WTC11 (cell line): ENCODE measurements at regions not wholly inside any gene's neighbourhood (a gene's known extent, or its start where the extent isn't known, plus 50 kb on each side); places are given as distances from the start of the nearest gene placed in this dataset.

Experiments used
- ATAC-seq: fragments of 200-7000 bp; cut with Tn5 transposase; 2 replicates; pipeline ENCODE4 v1.10.0; 2021; ENCODE audit warnings: mild to moderate bottlenecking, moderate library complexity
- CTCF ChIA-PET: fragments of 300-600 bp; sonication (Branson Sonifier 250); formaldehyde crosslinking; loops from one replicate; lab custom pipeline; 2021; ENCODE audit warnings: antibody characterized with exemption; lab: Charles Lee
- POLR2A ChIA-PET: fragments of 350-600 bp; sonication (Branson Sonifier 250); formaldehyde crosslinking; loops from one replicate; lab custom pipeline; 2021; ENCODE audit warnings: antibody characterized with exemption; lab: Charles Lee
- DNase-seq: peaks from one replicate; pipeline ENCODE4 v3.0.0; 2021; ENCODE audit warnings: low spot score
- H3K27ac Mint-ChIP-seq: 2 replicates; pipeline ENCODE4 v1.8.0; 2021; ENCODE audit warnings: mixed read lengths
- H3K27me3 Mint-ChIP-seq: 2 replicates; pipeline ENCODE4 v1.8.0; 2021; ENCODE audit warnings: low read depth, mild to moderate bottlenecking, moderate library complexity, mixed read lengths
- H3K36me3 Mint-ChIP-seq: 2 replicates; pipeline ENCODE4 v1.8.0; 2021; ENCODE audit warnings: mixed read lengths
- H3K4me1 Mint-ChIP-seq: 2 replicates; pipeline ENCODE4 v1.8.0; 2022; ENCODE audit warnings: mixed read lengths
- H3K4me3 Mint-ChIP-seq: 2 replicates; pipeline ENCODE4 v1.8.0; 2021; ENCODE audit warnings: mild to moderate bottlenecking, moderate library complexity, mixed read lengths
- H3K9me3 Mint-ChIP-seq: 2 replicates; pipeline ENCODE4 v1.8.0; 2021; ENCODE audit warnings: mixed read lengths
- ATF6 ChIP-seq: sonication (generic); formaldehyde crosslinking; IDR thresholded peaks from 2 replicates; pipeline ENCODE4 v1.8.1; 2023; ENCODE audit warnings: mild to moderate bottlenecking, missing genetic modification reagents
- KAT7 ChIP-seq: sonication (generic); formaldehyde crosslinking; IDR thresholded peaks from 2 replicates; pipeline ENCODE4 v1.8.1; 2023; ENCODE audit warnings: missing genetic modification reagents, mild to moderate bottlenecking, borderline replicate concordance
- MXD4 ChIP-seq: fragments of 250-450 bp; sonication (Bioruptor Pico); IDR thresholded peaks from 2 replicates; pipeline ENCODE4 v1.8.0; 2021; ENCODE audit warnings: mild to moderate bottlenecking, moderate library complexity, borderline replicate concordance
- NFYB ChIP-seq: sonication (generic); formaldehyde crosslinking; conservative IDR thresholded peaks from 2 replicates; pipeline ENCODE4 v1.8.0; 2022; ENCODE audit warnings: low read depth, missing genetic modification reagents
- PRRX2 ChIP-seq: fragments of 250-450 bp; sonication (Bioruptor Pico); IDR thresholded peaks from 2 replicates; pipeline ENCODE4 v1.8.0; 2021; ENCODE audit warnings: mild to moderate bottlenecking
- RELA ChIP-seq: sonication (generic); formaldehyde crosslinking; IDR thresholded peaks from 2 replicates; pipeline ENCODE4 v1.8.1; 2022; ENCODE audit warnings: missing genetic modification reagents, mild to moderate bottlenecking, borderline replicate concordance
- SMAD3 ChIP-seq: sonication (generic); formaldehyde crosslinking; IDR thresholded peaks from 2 replicates; pipeline ENCODE4 v1.8.0; 2022; ENCODE audit warnings: missing genetic modification reagents, mild to moderate bottlenecking, borderline replicate concordance
- ZBTB21 ChIP-seq: sonication (generic); formaldehyde crosslinking; IDR thresholded peaks from 2 replicates; pipeline ENCODE4 v1.8.1; 2023; ENCODE audit warnings: mild to moderate bottlenecking, missing genetic modification reagents, borderline replicate concordance
- ZNF232 ChIP-seq: sonication (generic); formaldehyde crosslinking; IDR thresholded peaks from 2 replicates; pipeline ENCODE4 v1.8.0; 2022; ENCODE audit warnings: mild to moderate bottlenecking, missing genetic modification reagents
- ZNF423 ChIP-seq: fragments of 250-450 bp; sonication (Bioruptor Pico); IDR thresholded peaks from 2 replicates; pipeline ENCODE4 v2.1.2; 2022; ENCODE audit warnings: mild to moderate bottlenecking, moderate library complexity
- TF ChIP-seq, protein P1 (sequence below): sonication (generic); formaldehyde crosslinking; IDR thresholded peaks from 2 replicates; pipeline ENCODE4 v1.8.1; 2022; ENCODE audit warnings: low read depth, mild to moderate bottlenecking, moderate library complexity, missing genetic modification reagents, borderline replicate concordance
- TF ChIP-seq, protein P2 (sequence below): sonication (generic); formaldehyde crosslinking; conservative IDR thresholded peaks from 2 replicates; pipeline ENCODE4 v1.8.1; 2022; ENCODE audit warnings: mild to moderate bottlenecking, missing genetic modification reagents
- TF ChIP-seq, protein P3 (sequence below): sonication (generic); formaldehyde crosslinking; IDR thresholded peaks from 2 replicates; pipeline ENCODE4 v1.8.0; 2023; ENCODE audit warnings: missing genetic modification reagents, mild to moderate bottlenecking, borderline replicate concordance
- TF ChIP-seq, protein P4 (sequence below): sonication (generic); formaldehyde crosslinking; IDR thresholded peaks from 2 replicates; pipeline ENCODE4 v1.8.0; 2022; ENCODE audit warnings: mild to moderate bottlenecking, missing genetic modification reagents
- TF ChIP-seq, protein P5 (sequence below): sonication (generic); formaldehyde crosslinking; IDR thresholded peaks from 2 replicates; pipeline ENCODE4 v1.8.0; 2023; ENCODE audit warnings: missing genetic modification reagents
- TF ChIP-seq, protein P6 (sequence below): fragments of 250-450 bp; sonication (Bioruptor Pico); IDR thresholded peaks from 2 replicates; pipeline ENCODE4 v1.9.0; 2021; ENCODE audit warnings: mild to moderate bottlenecking
- TF ChIP-seq, protein P7 (sequence below): fragments of 250-450 bp; sonication (Bioruptor Pico); IDR thresholded peaks from 2 replicates; pipeline ENCODE4 v1.9.0; 2021; ENCODE audit warnings: moderate library complexity, mild to moderate bottlenecking, inconsistent platforms, borderline replicate concordance
- TF ChIP-seq, protein P8 (sequence below): fragments of 200-600 bp; IDR thresholded peaks from 2 replicates; pipeline ENCODE4 v1.8.0; 2022; ENCODE audit warnings: antibody characterized with exemption

DNA sequence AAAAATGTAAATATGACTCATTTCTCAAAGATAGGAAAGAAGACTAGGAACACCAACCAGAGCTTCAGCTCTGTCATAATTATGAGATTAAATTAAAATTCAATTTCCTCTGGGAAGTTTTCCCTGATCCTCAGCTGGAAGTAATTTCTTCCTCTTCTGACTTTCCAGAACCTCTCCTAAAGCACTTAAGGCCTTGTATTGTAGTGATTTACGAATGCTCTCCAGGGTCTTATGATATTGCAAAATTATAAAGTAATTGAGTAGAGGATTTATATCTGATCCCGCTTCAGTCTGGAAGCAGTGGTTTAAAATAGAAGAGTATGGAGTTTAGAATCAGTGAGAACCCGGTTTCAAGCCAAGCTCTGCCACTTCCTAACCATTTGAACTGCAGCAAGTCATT, 279.8 kb downstream of the ZPLD1 start:
- H3K27ac Mint-ChIP-seq: no peak overlapping the region

DNA sequence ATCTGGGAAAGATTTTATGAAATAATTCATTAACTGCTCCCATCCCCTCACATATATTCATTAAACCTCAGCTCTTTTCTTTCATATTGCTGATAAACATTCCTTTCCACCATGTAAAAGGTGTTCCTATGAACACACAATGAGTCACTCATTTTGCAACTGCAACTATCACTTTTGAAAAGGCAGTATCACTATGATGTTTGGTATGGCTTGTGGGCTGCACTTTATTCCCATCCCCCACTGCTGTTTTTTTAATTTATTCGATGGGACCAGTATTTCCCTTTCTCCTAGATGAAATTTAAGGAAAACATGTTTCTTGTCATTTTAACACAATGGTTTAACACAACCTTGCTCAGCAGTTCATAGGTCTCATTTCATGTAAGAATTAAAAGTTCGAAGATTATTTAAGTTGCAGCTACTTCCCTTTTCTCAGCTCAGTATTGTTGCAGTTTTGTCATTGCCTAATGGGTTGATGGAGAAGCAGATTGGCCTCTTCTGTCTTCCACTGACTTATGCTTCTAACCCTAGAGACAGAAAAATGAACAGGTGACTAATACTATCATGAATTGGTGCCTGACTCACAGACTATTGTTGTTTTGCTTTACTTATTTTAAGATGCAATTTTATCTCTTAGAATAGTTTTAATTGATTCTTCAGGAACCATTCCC, 280.3 kb downstream of the ZPLD1 start:
- Mint-ChIP-seq H3K4me3 (no peak overlapping the region), H3K4me1 (no peaks in the 10 kb centered on the region), H3K9me3 (no peaks in the 10 kb centered on the region), H3K27me3 (no peaks in the 10 kb centered on the region), H3K27ac (no peak overlapping the region), H3K36me3 (no peaks in the 10 kb centered on the region)
- DNase-seq (no peak), ATAC-seq (no peak)
- CTCF ChIA-PET: no interaction called here
- POLR2A ChIA-PET: no interaction called here
- TF ChIP-seq SMAD3: no peak
- no peak for TF ChIP-seq ATF6 (CRISPR knock-in tag)
- TF ChIP-seq, protein P1, sequence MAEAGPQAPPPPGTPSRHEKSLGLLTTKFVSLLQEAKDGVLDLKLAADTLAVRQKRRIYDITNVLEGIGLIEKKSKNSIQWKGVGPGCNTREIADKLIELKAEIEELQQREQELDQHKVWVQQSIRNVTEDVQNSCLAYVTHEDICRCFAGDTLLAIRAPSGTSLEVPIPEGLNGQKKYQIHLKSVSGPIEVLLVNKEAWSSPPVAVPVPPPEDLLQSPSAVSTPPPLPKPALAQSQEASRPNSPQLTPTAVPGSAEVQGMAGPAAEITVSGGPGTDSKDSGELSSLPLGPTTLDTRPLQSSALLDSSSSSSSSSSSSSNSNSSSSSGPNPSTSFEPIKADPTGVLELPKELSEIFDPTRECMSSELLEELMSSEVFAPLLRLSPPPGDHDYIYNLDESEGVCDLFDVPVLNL: no peak
- TF ChIP-seq, protein P2, sequence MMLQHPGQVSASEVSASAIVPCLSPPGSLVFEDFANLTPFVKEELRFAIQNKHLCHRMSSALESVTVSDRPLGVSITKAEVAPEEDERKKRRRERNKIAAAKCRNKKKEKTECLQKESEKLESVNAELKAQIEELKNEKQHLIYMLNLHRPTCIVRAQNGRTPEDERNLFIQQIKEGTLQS (CRISPR knock-in tag): no peak
- TF ChIP-seq, protein P3, sequence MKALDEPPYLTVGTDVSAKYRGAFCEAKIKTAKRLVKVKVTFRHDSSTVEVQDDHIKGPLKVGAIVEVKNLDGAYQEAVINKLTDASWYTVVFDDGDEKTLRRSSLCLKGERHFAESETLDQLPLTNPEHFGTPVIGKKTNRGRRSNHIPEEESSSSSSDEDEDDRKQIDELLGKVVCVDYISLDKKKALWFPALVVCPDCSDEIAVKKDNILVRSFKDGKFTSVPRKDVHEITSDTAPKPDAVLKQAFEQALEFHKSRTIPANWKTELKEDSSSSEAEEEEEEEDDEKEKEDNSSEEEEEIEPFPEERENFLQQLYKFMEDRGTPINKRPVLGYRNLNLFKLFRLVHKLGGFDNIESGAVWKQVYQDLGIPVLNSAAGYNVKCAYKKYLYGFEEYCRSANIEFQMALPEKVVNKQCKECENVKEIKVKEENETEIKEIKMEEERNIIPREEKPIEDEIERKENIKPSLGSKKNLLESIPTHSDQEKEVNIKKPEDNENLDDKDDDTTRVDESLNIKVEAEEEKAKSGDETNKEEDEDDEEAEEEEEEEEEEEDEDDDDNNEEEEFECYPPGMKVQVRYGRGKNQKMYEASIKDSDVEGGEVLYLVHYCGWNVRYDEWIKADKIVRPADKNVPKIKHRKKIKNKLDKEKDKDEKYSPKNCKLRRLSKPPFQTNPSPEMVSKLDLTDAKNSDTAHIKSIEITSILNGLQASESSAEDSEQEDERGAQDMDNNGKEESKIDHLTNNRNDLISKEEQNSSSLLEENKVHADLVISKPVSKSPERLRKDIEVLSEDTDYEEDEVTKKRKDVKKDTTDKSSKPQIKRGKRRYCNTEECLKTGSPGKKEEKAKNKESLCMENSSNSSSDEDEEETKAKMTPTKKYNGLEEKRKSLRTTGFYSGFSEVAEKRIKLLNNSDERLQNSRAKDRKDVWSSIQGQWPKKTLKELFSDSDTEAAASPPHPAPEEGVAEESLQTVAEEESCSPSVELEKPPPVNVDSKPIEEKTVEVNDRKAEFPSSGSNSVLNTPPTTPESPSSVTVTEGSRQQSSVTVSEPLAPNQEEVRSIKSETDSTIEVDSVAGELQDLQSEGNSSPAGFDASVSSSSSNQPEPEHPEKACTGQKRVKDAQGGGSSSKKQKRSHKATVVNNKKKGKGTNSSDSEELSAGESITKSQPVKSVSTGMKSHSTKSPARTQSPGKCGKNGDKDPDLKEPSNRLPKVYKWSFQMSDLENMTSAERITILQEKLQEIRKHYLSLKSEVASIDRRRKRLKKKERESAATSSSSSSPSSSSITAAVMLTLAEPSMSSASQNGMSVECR (CRISPR knock-in tag): no peak
- no peak for TF ChIP-seq NFYB
- TF ChIP-seq RELA: no peak
- TF ChIP-seq ZNF423 (CRISPR knock-in tag): no peak
- no peak for TF ChIP-seq ZNF232
- TF ChIP-seq, protein P4, sequence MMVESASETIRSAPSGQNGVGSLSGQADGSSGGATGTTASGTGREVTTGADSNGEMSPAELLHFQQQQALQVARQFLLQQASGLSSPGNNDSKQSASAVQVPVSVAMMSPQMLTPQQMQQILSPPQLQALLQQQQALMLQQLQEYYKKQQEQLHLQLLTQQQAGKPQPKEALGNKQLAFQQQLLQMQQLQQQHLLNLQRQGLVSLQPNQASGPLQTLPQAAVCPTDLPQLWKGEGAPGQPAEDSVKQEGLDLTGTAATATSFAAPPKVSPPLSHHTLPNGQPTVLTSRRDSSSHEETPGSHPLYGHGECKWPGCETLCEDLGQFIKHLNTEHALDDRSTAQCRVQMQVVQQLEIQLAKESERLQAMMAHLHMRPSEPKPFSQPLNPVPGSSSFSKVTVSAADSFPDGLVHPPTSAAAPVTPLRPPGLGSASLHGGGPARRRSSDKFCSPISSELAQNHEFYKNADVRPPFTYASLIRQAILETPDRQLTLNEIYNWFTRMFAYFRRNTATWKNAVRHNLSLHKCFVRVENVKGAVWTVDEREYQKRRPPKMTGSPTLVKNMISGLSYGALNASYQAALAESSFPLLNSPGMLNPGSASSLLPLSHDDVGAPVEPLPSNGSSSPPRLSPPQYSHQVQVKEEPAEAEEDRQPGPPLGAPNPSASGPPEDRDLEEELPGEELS (CRISPR knock-in tag): no peak
- no peak for TF ChIP-seq PRRX2 (CRISPR knock-in tag)
- TF ChIP-seq, protein P5, sequence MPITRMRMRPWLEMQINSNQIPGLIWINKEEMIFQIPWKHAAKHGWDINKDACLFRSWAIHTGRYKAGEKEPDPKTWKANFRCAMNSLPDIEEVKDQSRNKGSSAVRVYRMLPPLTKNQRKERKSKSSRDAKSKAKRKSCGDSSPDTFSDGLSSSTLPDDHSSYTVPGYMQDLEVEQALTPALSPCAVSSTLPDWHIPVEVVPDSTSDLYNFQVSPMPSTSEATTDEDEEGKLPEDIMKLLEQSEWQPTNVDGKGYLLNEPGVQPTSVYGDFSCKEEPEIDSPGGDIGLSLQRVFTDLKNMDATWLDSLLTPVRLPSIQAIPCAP (CRISPR knock-in tag): no peak
- TF ChIP-seq, protein P6, sequence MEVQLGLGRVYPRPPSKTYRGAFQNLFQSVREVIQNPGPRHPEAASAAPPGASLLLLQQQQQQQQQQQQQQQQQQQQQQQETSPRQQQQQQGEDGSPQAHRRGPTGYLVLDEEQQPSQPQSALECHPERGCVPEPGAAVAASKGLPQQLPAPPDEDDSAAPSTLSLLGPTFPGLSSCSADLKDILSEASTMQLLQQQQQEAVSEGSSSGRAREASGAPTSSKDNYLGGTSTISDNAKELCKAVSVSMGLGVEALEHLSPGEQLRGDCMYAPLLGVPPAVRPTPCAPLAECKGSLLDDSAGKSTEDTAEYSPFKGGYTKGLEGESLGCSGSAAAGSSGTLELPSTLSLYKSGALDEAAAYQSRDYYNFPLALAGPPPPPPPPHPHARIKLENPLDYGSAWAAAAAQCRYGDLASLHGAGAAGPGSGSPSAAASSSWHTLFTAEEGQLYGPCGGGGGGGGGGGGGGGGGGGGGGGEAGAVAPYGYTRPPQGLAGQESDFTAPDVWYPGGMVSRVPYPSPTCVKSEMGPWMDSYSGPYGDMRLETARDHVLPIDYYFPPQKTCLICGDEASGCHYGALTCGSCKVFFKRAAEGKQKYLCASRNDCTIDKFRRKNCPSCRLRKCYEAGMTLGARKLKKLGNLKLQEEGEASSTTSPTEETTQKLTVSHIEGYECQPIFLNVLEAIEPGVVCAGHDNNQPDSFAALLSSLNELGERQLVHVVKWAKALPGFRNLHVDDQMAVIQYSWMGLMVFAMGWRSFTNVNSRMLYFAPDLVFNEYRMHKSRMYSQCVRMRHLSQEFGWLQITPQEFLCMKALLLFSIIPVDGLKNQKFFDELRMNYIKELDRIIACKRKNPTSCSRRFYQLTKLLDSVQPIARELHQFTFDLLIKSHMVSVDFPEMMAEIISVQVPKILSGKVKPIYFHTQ (CRISPR knock-in tag): no peak

More for the DNA sequence above, 279.8 kb downstream of the ZPLD1 start:
- ChIA-PET CTCF (no interaction called here), POLR2A (no interaction called here)
- H3K36me3 Mint-ChIP-seq: no peaks in the 10 kb centered on the region
- no peaks in the 10 kb centered on the region for H3K4me1 Mint-ChIP-seq
- no peaks in the 10 kb centered on the region for H3K9me3 Mint-ChIP-seq
- no peak for DNase-seq
- no peaks in the 10 kb centered on the region for H3K27me3 Mint-ChIP-seq
- H3K4me3 Mint-ChIP-seq: no peak overlapping the region
- no peak for ATAC-seq
- TF ChIP-seq, protein P7, sequence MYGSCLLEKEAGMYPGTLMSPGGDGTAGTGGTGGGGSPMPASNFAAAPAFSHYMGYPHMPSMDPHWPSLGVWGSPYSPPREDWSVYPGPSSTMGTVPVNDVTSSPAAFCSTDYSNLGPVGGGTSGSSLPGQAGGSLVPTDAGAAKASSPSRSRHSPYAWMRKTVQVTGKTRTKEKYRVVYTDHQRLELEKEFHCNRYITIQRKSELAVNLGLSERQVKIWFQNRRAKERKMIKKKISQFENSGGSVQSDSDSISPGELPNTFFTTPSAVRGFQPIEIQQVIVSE: no peak
- TF ChIP-seq KAT7 (no peak), MXD4 (CRISPR knock-in tag) (no peak), ZBTB21 (CRISPR knock-in tag) (no peak)
- TF ChIP-seq, protein P8, sequence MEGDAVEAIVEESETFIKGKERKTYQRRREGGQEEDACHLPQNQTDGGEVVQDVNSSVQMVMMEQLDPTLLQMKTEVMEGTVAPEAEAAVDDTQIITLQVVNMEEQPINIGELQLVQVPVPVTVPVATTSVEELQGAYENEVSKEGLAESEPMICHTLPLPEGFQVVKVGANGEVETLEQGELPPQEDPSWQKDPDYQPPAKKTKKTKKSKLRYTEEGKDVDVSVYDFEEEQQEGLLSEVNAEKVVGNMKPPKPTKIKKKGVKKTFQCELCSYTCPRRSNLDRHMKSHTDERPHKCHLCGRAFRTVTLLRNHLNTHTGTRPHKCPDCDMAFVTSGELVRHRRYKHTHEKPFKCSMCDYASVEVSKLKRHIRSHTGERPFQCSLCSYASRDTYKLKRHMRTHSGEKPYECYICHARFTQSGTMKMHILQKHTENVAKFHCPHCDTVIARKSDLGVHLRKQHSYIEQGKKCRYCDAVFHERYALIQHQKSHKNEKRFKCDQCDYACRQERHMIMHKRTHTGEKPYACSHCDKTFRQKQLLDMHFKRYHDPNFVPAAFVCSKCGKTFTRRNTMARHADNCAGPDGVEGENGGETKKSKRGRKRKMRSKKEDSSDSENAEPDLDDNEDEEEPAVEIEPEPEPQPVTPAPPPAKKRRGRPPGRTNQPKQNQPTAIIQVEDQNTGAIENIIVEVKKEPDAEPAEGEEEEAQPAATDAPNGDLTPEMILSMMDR: no peak
